Peyer's patch (tissue), 4 donors: ENCODE measurements at regions not wholly inside any gene's neighbourhood (a gene's known extent, or its start where the extent isn't known, plus 50 kb on each side); places are given as distances from the start of the nearest gene placed in this dataset.

Experiments
- POLR2A ChIP-seq, 2 donors: fragments of 450-650 bp; IDR thresholded peaks; one replicate each; pipeline ENCODE4 v1.5.1; 2017; ENCODE audit warnings: antibody characterized with exemption in 2 of 2, mild to moderate bottlenecking in 2 of 2, moderate library complexity in 2 of 2
- TF ChIP-seq, protein P1 (sequence below), 6 experiments: fragments of 450-650 bp in 4 of 6; fragments of 200-600 bp in 2 of 6; sonication (generic) in 1 of 6; IDR thresholded peaks; one replicate each; pipeline ENCODE4 v1.5.1; 2017 to 2019; ENCODE audit warnings: antibody characterized with exemption in 6 of 6, mild to moderate bottlenecking in 3 of 6, moderate library complexity in 1 of 6

DNA sequence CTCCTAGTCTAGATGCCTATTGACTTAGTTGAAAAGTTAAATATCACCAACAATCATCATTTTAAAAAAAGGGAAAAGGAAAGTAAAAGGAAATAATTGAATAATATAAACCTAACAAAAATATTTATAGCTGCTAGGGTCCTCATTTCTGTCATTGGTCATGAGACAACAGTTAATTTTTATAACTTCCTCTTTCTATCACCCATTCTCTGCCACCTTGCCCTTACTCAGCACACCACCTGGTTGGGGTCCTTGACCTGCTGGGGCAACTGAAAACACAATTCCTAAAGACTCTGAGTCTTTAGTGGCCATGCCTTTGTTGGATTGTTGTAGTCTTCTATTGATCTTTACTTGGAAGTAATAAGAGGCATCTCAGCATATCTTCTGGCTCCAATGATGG lies 179.5 kb upstream of the MAST4 start:
- TF ChIP-seq, protein P1, sequence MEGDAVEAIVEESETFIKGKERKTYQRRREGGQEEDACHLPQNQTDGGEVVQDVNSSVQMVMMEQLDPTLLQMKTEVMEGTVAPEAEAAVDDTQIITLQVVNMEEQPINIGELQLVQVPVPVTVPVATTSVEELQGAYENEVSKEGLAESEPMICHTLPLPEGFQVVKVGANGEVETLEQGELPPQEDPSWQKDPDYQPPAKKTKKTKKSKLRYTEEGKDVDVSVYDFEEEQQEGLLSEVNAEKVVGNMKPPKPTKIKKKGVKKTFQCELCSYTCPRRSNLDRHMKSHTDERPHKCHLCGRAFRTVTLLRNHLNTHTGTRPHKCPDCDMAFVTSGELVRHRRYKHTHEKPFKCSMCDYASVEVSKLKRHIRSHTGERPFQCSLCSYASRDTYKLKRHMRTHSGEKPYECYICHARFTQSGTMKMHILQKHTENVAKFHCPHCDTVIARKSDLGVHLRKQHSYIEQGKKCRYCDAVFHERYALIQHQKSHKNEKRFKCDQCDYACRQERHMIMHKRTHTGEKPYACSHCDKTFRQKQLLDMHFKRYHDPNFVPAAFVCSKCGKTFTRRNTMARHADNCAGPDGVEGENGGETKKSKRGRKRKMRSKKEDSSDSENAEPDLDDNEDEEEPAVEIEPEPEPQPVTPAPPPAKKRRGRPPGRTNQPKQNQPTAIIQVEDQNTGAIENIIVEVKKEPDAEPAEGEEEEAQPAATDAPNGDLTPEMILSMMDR (IDR thresholded peaks at IDR 0.05) = no peak
- TF ChIP-seq POLR2A (IDR thresholded peaks at IDR 0.05) = no peak
